Activated CD4-positive, alpha-beta T cell treated with anti-CD3 and anti-CD28 coated beads, Interleukin-2, amount 10 ng/mL, durations not matched to agents 7 days and 5 days (primary cell): ENCODE measurements at regions not wholly inside any gene's neighbourhood (a gene's known extent, or its start where the extent isn't known, plus 50 kb on each side); places are given as distances from the start of the nearest gene placed in this dataset.
"Not testable (repeated sequence)": the region's sequence is repeated elsewhere in the genome, so short reads cannot be mapped to it uniquely, and the experiment has no call there.

Experiments used
- CTCF ChIA-PET: fragments of 350-600 bp; sonication (Branson Sonifier 250); formaldehyde crosslinking; loops from one replicate; lab custom pipeline; 2021; ENCODE audit warnings: antibody characterized with exemption; lab: Charles Lee
- POLR2A ChIA-PET: fragments of 350-600 bp; sonication (Branson Sonifier 250); formaldehyde crosslinking; loops from one replicate; lab custom pipeline; 2021; ENCODE audit warnings: antibody characterized with exemption; lab: Charles Lee
- DNase-seq: peaks from one replicate; pipeline ENCODE4 v3.0.0-alpha.2; 2020
- H3K27ac Mint-ChIP-seq: one replicate; pipeline ENCODE4 v1.8.0; 2021; ENCODE audit warnings: mild to moderate bottlenecking, moderate library complexity, mixed read lengths
- H3K27me3 Mint-ChIP-seq: one replicate; pipeline ENCODE4 v1.8.0; 2021; ENCODE audit warnings: mixed read lengths
- H3K36me3 Mint-ChIP-seq: one replicate; pipeline ENCODE4 v1.8.0; 2021; ENCODE audit warnings: low read depth, mixed read lengths
- H3K4me1 Mint-ChIP-seq: one replicate; pipeline ENCODE4 v1.8.0; 2021; ENCODE audit warnings: mixed read lengths
- H3K4me3 Mint-ChIP-seq: one replicate; pipeline ENCODE4 v1.8.0; 2021; ENCODE audit warnings: mild to moderate bottlenecking, moderate library complexity, mixed read lengths
- H3K9me3 Mint-ChIP-seq: one replicate; pipeline ENCODE4 v1.8.0; 2021; ENCODE audit warnings: mixed read lengths

GRCh38 chr12:128025589-128026245, 241.3 kb upstream of the TMEM132C start:
- peaks cover 7% of the 10 kb centered on the region for H3K9me3 Mint-ChIP-seq

GRCh38 chr12:128026696-128027574, 240.0 kb upstream of the TMEM132C start:
- POLR2A ChIA-PET: no interaction called here

More at GRCh38 chr12:128025589-128026245, 241.3 kb upstream of the TMEM132C start:
- H3K36me3 Mint-ChIP-seq: no peaks in the 10 kb centered on the region
- H3K4me1 Mint-ChIP-seq: no peaks in the 10 kb centered on the region
- no peak for DNase-seq
- no peak overlapping the region for H3K4me3 Mint-ChIP-seq
- no peaks in the 10 kb centered on the region for H3K27me3 Mint-ChIP-seq
- no peak overlapping the region for H3K27ac Mint-ChIP-seq
- ChIA-PET POLR2A (no interaction called here), CTCF (no interaction called here)

GRCh38 chr12:128033473-128033872, 233.5 kb upstream of the TMEM132C start:
- Mint-ChIP-seq H3K27ac (no peak overlapping the region), H3K27me3 (no peaks in the 10 kb centered on the region), H3K4me3 (no peak overlapping the region), H3K36me3 (no peaks in the 10 kb centered on the region), H3K9me3 (peaks cover 11% of the 10 kb centered on the region), H3K4me1 (no peaks in the 10 kb centered on the region)
- no peak for DNase-seq
- CTCF ChIA-PET: no interaction called here
- POLR2A ChIA-PET: no interaction called here

More at GRCh38 chr12:128026696-128027574, 240.0 kb upstream of the TMEM132C start:
- Mint-ChIP-seq H3K4me1 (no peaks in the 10 kb centered on the region), H3K36me3 (no peaks in the 10 kb centered on the region), H3K9me3 (peaks cover 11% of the 10 kb centered on the region), H3K27ac (no peak overlapping the region), H3K4me3 (no peak overlapping the region), H3K27me3 (no peaks in the 10 kb centered on the region)
- CTCF ChIA-PET: no interaction called here
- no peak for DNase-seq

- no peak for DNase-seq
Observed at GRCh38 chr12:128040971-128041370, 226.0 kb upstream of the TMEM132C start.

GRCh38 chr12:128042283-128042682, 224.7 kb upstream of the TMEM132C start:
- H3K36me3 Mint-ChIP-seq, POLR2A ChIA-PET, H3K27me3 Mint-ChIP-seq, CTCF ChIA-PET, DNase-seq, H3K4me3 Mint-ChIP-seq, H3K4me1 Mint-ChIP-seq, H3K27ac Mint-ChIP-seq: not testable (repeated sequence)
- H3K9me3 Mint-ChIP-seq: peaks cover 20% of the 10 kb centered on the region

More at GRCh38 chr12:128040971-128041370, 226.0 kb upstream of the TMEM132C start:
- no peak overlapping the region for H3K27ac Mint-ChIP-seq
- H3K36me3 Mint-ChIP-seq: no peaks in the 10 kb centered on the region
- ChIA-PET CTCF (no interaction called here), POLR2A (no interaction called here)
- no peaks in the 10 kb centered on the region for H3K4me1 Mint-ChIP-seq
- H3K4me3 Mint-ChIP-seq: no peak overlapping the region
- no peaks in the 10 kb centered on the region for H3K27me3 Mint-ChIP-seq
- peaks cover 23% of the 10 kb centered on the region for H3K9me3 Mint-ChIP-seq

- Mint-ChIP-seq H3K27ac (no peak overlapping the region), H3K9me3 (peaks cover 19% of the 10 kb centered on the region), H3K4me1 (no peaks in the 10 kb centered on the region), H3K4me3 (no peak overlapping the region), H3K27me3 (no peaks in the 10 kb centered on the region), H3K36me3 (no peaks in the 10 kb centered on the region)
- POLR2A ChIA-PET: no interaction called here
- CTCF ChIA-PET: no interaction called here
- no peak for DNase-seq
Observed at GRCh38 chr12:128042825-128043224, 224.1 kb upstream of the TMEM132C start.

GRCh38 chr12:128043317-128043716, 223.7 kb upstream of the TMEM132C start:
- CTCF ChIA-PET: no interaction called here
- POLR2A ChIA-PET: no interaction called here
- Mint-ChIP-seq H3K9me3 (peaks cover 17% of the 10 kb centered on the region), H3K4me1 (no peaks in the 10 kb centered on the region), H3K4me3 (no peak overlapping the region), H3K27ac (no peak overlapping the region), H3K36me3 (no peaks in the 10 kb centered on the region), H3K27me3 (no peaks in the 10 kb centered on the region)
- DNase-seq: no peak

GRCh38 chr12:128047266-128048060, 219.5 kb upstream of the TMEM132C start:
- POLR2A ChIA-PET: no interaction called here
- H3K27ac Mint-ChIP-seq: no peak overlapping the region

GRCh38 chr12:128052331-128052730, 214.6 kb upstream of the TMEM132C start:
- H3K4me3 Mint-ChIP-seq: no peak overlapping the region
- DNase-seq: no peak
- no peak overlapping the region for H3K27ac Mint-ChIP-seq
- H3K4me1 Mint-ChIP-seq: no peaks in the 10 kb centered on the region
- POLR2A ChIA-PET: no interaction called here
- H3K27me3 Mint-ChIP-seq: no peaks in the 10 kb centered on the region
- CTCF ChIA-PET: interaction anchor here (1.3 kb wide), 1 partner anchor 22 kb away, joined by 3 read pairs; no protein-coding TSS in a partner anchor
- H3K9me3 Mint-ChIP-seq: peaks cover 6% of the 10 kb centered on the region
- no peaks in the 10 kb centered on the region for H3K36me3 Mint-ChIP-seq

More at GRCh38 chr12:128047266-128048060, 219.5 kb upstream of the TMEM132C start:
- H3K27me3 Mint-ChIP-seq: no peaks in the 10 kb centered on the region
- no peaks in the 10 kb centered on the region for H3K4me1 Mint-ChIP-seq
- H3K4me3 Mint-ChIP-seq: no peak overlapping the region
- CTCF ChIA-PET: no interaction called here
- no peak for DNase-seq
- peaks cover 4% of the 10 kb centered on the region for H3K9me3 Mint-ChIP-seq
- no peaks in the 10 kb centered on the region for H3K36me3 Mint-ChIP-seq

- H3K27me3 Mint-ChIP-seq: no peaks in the 10 kb centered on the region
- POLR2A ChIA-PET: no interaction called here
Observed at GRCh38 chr12:128052777-128053176, 214.2 kb upstream of the TMEM132C start.

GRCh38 chr12:128055567-128055966, 211.4 kb upstream of the TMEM132C start:
- CTCF ChIA-PET: no interaction called here
- no peak for DNase-seq
- Mint-ChIP-seq H3K27ac (no peak overlapping the region), H3K9me3 (peaks cover 6% of the 10 kb centered on the region), H3K4me1 (no peaks in the 10 kb centered on the region), H3K36me3 (no peaks in the 10 kb centered on the region), H3K4me3 (no peak overlapping the region), H3K27me3 (no peaks in the 10 kb centered on the region)
- POLR2A ChIA-PET: no interaction called here

More at GRCh38 chr12:128052777-128053176, 214.2 kb upstream of the TMEM132C start:
- H3K9me3 Mint-ChIP-seq: peaks cover 6% of the 10 kb centered on the region
- no peaks in the 10 kb centered on the region for H3K36me3 Mint-ChIP-seq
- H3K4me1 Mint-ChIP-seq: no peaks in the 10 kb centered on the region
- DNase-seq: no peak
- no peak overlapping the region for H3K4me3 Mint-ChIP-seq
- H3K27ac Mint-ChIP-seq: no peak overlapping the region
- CTCF ChIA-PET: interaction anchor here (1.3 kb wide), 1 partner anchor 23 kb away, joined by 3 read pairs; no protein-coding TSS in a partner anchor

- no peak for DNase-seq
- CTCF ChIA-PET: no interaction called here
- H3K4me3 Mint-ChIP-seq: no peak overlapping the region
- no peaks in the 10 kb centered on the region for H3K36me3 Mint-ChIP-seq
- H3K27ac Mint-ChIP-seq: no peak overlapping the region
- H3K27me3 Mint-ChIP-seq: no peaks in the 10 kb centered on the region
- POLR2A ChIA-PET: no interaction called here
- peaks cover 6% of the 10 kb centered on the region for H3K9me3 Mint-ChIP-seq
- H3K4me1 Mint-ChIP-seq: no peaks in the 10 kb centered on the region
Observed at GRCh38 chr12:128056136-128056801, 210.7 kb upstream of the TMEM132C start.
